IMR-90 (cell line): ENCODE measurements at regions not wholly inside any gene's neighbourhood (a gene's known extent, or its start where the extent isn't known, plus 50 kb on each side); places are given as distances from the start of the nearest gene placed in this dataset.
"Not testable (repeated sequence)": the region's sequence is repeated elsewhere in the genome, so short reads cannot be mapped to it uniquely, and the experiment has no call there.

Experiments
- CEBPB ChIP-seq: IDR thresholded peaks from 2 replicates; pipeline ENCODE4 v1.6.1; 2012; ENCODE audit warnings: low read depth, low read length, improper control_type of control experiment
- CTCF ChIP-seq: conservative IDR thresholded peaks from 2 replicates; pipeline ENCODE4 v1.5.1; 2012; ENCODE audit warnings: mild to moderate bottlenecking, low read depth, low read length, improper control_type of control experiment
- ELK1 ChIP-seq: fragments of 150-350 bp; IDR thresholded peaks from 2 replicates; pipeline ENCODE4 v1.6.1; 2016; ENCODE audit warnings: low read depth, mild to moderate bottlenecking, low read length, moderate library complexity, borderline replicate concordance
- FOS ChIP-seq: fragments of 150-350 bp; IDR thresholded peaks from 2 replicates; pipeline ENCODE4 v1.6.1; 2016; ENCODE audit warnings: low read depth, low read length
- MXI1 ChIP-seq: IDR thresholded peaks from 2 replicates; pipeline ENCODE4 v1.6.1; 2012; ENCODE audit warnings: low read depth, mild to moderate bottlenecking, low read length, moderate library complexity, borderline replicate concordance
- NFE2L2 ChIP-seq: fragments of 150-350 bp; IDR thresholded peaks from 2 replicates; pipeline ENCODE4 v1.6.1; 2016; ENCODE audit warnings: low read depth, mild to moderate bottlenecking, low read length
- POLR2A ChIP-seq: IDR thresholded peaks from 2 replicates; pipeline ENCODE4 v1.6.1; 2012; ENCODE audit warnings: mild to moderate bottlenecking, low read depth, low read length
- RAD21 ChIP-seq: IDR thresholded peaks from 2 replicates; pipeline ENCODE4 v1.6.1; 2012; ENCODE audit warnings: low read length, improper control_type of control experiment
- RCOR1 ChIP-seq: IDR thresholded peaks from 2 replicates; pipeline ENCODE4 v1.6.1; 2012; ENCODE audit warnings: mild to moderate bottlenecking, low read length, improper control_type of control experiment; ENCODE audit not compliant: insufficient replicate concordance
- SMC3 ChIP-seq: fragments of 150-350 bp; IDR thresholded peaks from 2 replicates; pipeline ENCODE4 v1.6.1; 2016; ENCODE audit warnings: low read depth, mild to moderate bottlenecking, antibody characterized with exemption, low read length, moderate library complexity

GRCh38 chr7:130796425-130796824 lies 62.4 kb upstream of the KLF14 start:
- not testable (repeated sequence) for TF ChIP-seq CEBPB, RCOR1, CTCF, RAD21, MXI1, NFE2L2, POLR2A, SMC3, FOS, ELK1
